Psoas muscle (tissue), 7 donors: ENCODE measurements at regions not wholly inside any gene's neighbourhood (a gene's known extent, or its start where the extent isn't known, plus 50 kb on each side); places are given as distances from the start of the nearest gene placed in this dataset.

Experiments used
- ATAC-seq, 4 donors: fragments of 200-7000 bp; cut with Tn5 transposase; one replicate each; pipeline ENCODE4 v1.9.1; 2020; ENCODE audit warnings: moderate library complexity in 3 of 4, mild to moderate bottlenecking in 2 of 4
- DNase-seq, 2 donors: peaks; one replicate each; pipeline ENCODE4 v3.0.0-alpha.2; 2020
- H3K27ac ChIP-seq: fragments of 200-600 bp; one replicate; pipeline ENCODE4 v1.8.0; 2022
- H3K27me3 ChIP-seq, 3 donors: fragments of 200-600 bp in 1 of 3; one replicate each; pipeline versions ENCODE4 v1.6.1 to v1.8.0; 2013 to 2022; ENCODE audit warnings: low read length in 2 of 3, mild to moderate bottlenecking in 2 of 3, moderate library complexity in 1 of 3; ENCODE audit not compliant: insufficient read depth in 3 of 3
- H3K36me3 ChIP-seq, 2 donors: fragments of 200-600 bp in 1 of 2; one replicate each; pipeline versions ENCODE4 v1.6.1 to v1.8.0; 2013 to 2022; ENCODE audit warnings: low read depth in 1 of 2, mild to moderate bottlenecking in 1 of 2, moderate library complexity in 1 of 2; ENCODE audit not compliant: insufficient read depth in 1 of 2
- H3K4me1 ChIP-seq: fragments of 200-600 bp; one replicate; pipeline ENCODE4 v1.8.0; 2022
- H3K4me3 ChIP-seq: fragments of 200-600 bp; one replicate; pipeline ENCODE4 v1.8.0; 2022; ENCODE audit warnings: mild to moderate bottlenecking
- H3K9me3 ChIP-seq: fragments of 200-600 bp; one replicate; pipeline ENCODE4 v1.8.0; 2022
- CTCF ChIP-seq: fragments of 200-600 bp; IDR thresholded peaks from one replicate; pipeline ENCODE4 v1.8.0; 2022; ENCODE audit warnings: antibody characterized with exemption
- WGBS, 3 donors: extraction: QIAGEN DNeasy Blood & Tissue Kit; methylation state at CpG; one replicate each; pipeline versions ENCODE4 v1.1.6 to v1.1.7; 2013; 5-methylcytosine and 5-hydroxymethylcytosine counted together
- intact Hi-C, 2 donors: fragments of 100-400 bp; cut with DNase I; formaldehyde crosslinking; loops; one replicate each; pipeline versions ENCODE4 v1.11.0 to v1.14.2; 2022
- donor health status: healthy with polysubstance abuse.
- donor health status: DM: no; HTN: no; CAD: no; lungs with moderate emphysema.
- donor health status: Bipolar disorder and iron deficiency.
- donor health status: healthy.
- donor health status: DM: yes; HTN: yes; CAD: no.
- donor health status: DM: no; HTN: no; CAD: no.
- donor health status: DM: yes; HTN: yes; CAD: no.

- no peaks in the 10 kb centered on the region for H3K9me3 ChIP-seq
- H3K27ac ChIP-seq: no peak overlapping the region
- DNase-seq: no peak
- TF ChIP-seq CTCF: no peak
- WGBS, 3 donors: 31 to 48% (median 40%) methylated on average over 16 to 18 of the region's 18 CpGs
- intact Hi-C loops: no loop called here
- H3K27me3 ChIP-seq: peaks cover 0 to 2% (median 0%) of the 10 kb centered on the region in 3 donors
- no peaks in the 10 kb centered on the region for H3K4me1 ChIP-seq
- no peak for ATAC-seq
- H3K4me3 ChIP-seq: no peak overlapping the region
- H3K36me3 ChIP-seq: no peaks in the 10 kb centered on the region
Measured at GRCh38 chr1:25065795-25066238, 135.7 kb upstream of the RUNX3 start.

GRCh38 chr1:25065321-25065721 lies 135.2 kb upstream of the RUNX3 start:
- no peak for TF ChIP-seq CTCF
- no peak for DNase-seq
- no peak overlapping the region for H3K27ac ChIP-seq
- H3K9me3 ChIP-seq: no peaks in the 10 kb centered on the region
- H3K4me3 ChIP-seq: no peak overlapping the region
- peaks cover 0 to 2% (median 0%) of the 10 kb centered on the region in 3 donors for H3K27me3 ChIP-seq
- no peaks in the 10 kb centered on the region for H3K36me3 ChIP-seq
- 48 to 70% (median 67%) methylated on average over 8 of the region's 8 CpGs for WGBS, 3 donors
- no peaks in the 10 kb centered on the region for H3K4me1 ChIP-seq
- intact Hi-C loops: no loop called here
- ATAC-seq: no peak

GRCh38 chr1:25064465-25065240 lies 134.6 kb upstream of the RUNX3 start:
- DNase-seq (no peak), ATAC-seq (no peak)
- no peaks in the 10 kb centered on the region for H3K9me3 ChIP-seq
- intact Hi-C loops: no loop called here
- TF ChIP-seq CTCF: no peak
- no peaks in the 10 kb centered on the region for H3K36me3 ChIP-seq
- H3K4me1 ChIP-seq: no peaks in the 10 kb centered on the region
- no peak overlapping the region for H3K4me3 ChIP-seq
- H3K27me3 ChIP-seq: peaks cover 0 to 2% (median 0%) of the 10 kb centered on the region in 3 donors
- no peak overlapping the region for H3K27ac ChIP-seq
- WGBS, 3 donors: 81 to 88% (median 83%) methylated on average over 7 of the region's 7 CpGs

- WGBS, 3 donors: 80 to 85% (median 84%) methylated on average over 10 of the region's 10 CpGs
- DNase-seq (no peak), ATAC-seq (no peak)
- no peak for TF ChIP-seq CTCF
- Histone ChIP-seq H3K27ac (no peak overlapping the region), H3K9me3 (no peaks in the 10 kb centered on the region), H3K4me3 (no peak overlapping the region), H3K27me3 (no peaks in the 10 kb centered on the region), H3K4me1 (no peaks in the 10 kb centered on the region), H3K36me3 (no peaks in the 10 kb centered on the region)
- intact Hi-C loops: no loop called here
Measured at GRCh38 chr1:25063591-25064416, 133.7 kb upstream of the RUNX3 start.
